Osteoblast (primary cell): ENCODE measurements at regions not wholly inside any gene's neighbourhood (a gene's known extent, or its start where the extent isn't known, plus 50 kb on each side); places are given as distances from the start of the nearest gene placed in this dataset.

Experiments used
- DNase-seq: peaks from one replicate; pipeline ENCODE4 v3.0.0; 2011; ENCODE audit warnings: low spot score, mixed read lengths; ENCODE audit not compliant: insufficient read length; ENCODE audit errors: missing footprints
- H2AFZ ChIP-seq: 2 replicates; pipeline ENCODE4 v1.6.0; 2011; ENCODE audit warnings: mild to moderate bottlenecking, low read length
- H3K27ac ChIP-seq: 2 replicates; pipeline ENCODE4 v1.5.1; 2011; ENCODE audit warnings: mild to moderate bottlenecking, low read depth, low read length, moderate library complexity
- H3K27me3 ChIP-seq: 2 replicates; pipeline ENCODE4 v1.6.0; 2012; ENCODE audit warnings: mild to moderate bottlenecking, control low read depth, inconsistent platforms, low read length, moderate library complexity; ENCODE audit not compliant: insufficient read depth
- H3K36me3 ChIP-seq: 2 replicates; pipeline ENCODE4 v1.5.1; 2011; ENCODE audit warnings: mild to moderate bottlenecking, low read length, control low read depth, moderate library complexity; ENCODE audit not compliant: insufficient read depth
- H3K4me1 ChIP-seq: 2 replicates; pipeline ENCODE4 v1.5.1; 2011; ENCODE audit warnings: mild to moderate bottlenecking, low read length, control low read depth, moderate library complexity; ENCODE audit not compliant: insufficient read depth
- H3K4me2 ChIP-seq: 2 replicates; pipeline ENCODE4 v1.6.0; 2011; ENCODE audit warnings: mild to moderate bottlenecking, low read length; ENCODE audit not compliant: insufficient read depth
- H3K4me3 ChIP-seq: fragments of 200-600 bp; sonication (generic); 3 replicates; pipeline ENCODE4 v1.5.1; 2012; ENCODE audit warnings: mild to moderate bottlenecking, low read length, inconsistent platforms; ENCODE audit not compliant: insufficient read depth
- H3K79me2 ChIP-seq: 2 replicates; pipeline ENCODE4 v1.6.0; 2012; ENCODE audit warnings: mild to moderate bottlenecking, low read length, control low read depth, inconsistent platforms; ENCODE audit not compliant: insufficient read depth
- H3K9me3 ChIP-seq: 2 replicates; pipeline ENCODE4 v1.5.1; 2011; ENCODE audit warnings: low read depth, low read length, control low read depth
- H4K20me1 ChIP-seq: 2 replicates; pipeline ENCODE4 v1.6.0; 2012; ENCODE audit warnings: mild to moderate bottlenecking, low read length, control low read depth; ENCODE audit not compliant: insufficient read depth
- TF ChIP-seq, protein P1 (sequence below): IDR thresholded peaks from 2 replicates; pipeline ENCODE4 v1.5.1; 2011; ENCODE audit warnings: mild to moderate bottlenecking, low read depth, low read length, moderate library complexity; ENCODE audit errors: extremely low read depth

DNA sequence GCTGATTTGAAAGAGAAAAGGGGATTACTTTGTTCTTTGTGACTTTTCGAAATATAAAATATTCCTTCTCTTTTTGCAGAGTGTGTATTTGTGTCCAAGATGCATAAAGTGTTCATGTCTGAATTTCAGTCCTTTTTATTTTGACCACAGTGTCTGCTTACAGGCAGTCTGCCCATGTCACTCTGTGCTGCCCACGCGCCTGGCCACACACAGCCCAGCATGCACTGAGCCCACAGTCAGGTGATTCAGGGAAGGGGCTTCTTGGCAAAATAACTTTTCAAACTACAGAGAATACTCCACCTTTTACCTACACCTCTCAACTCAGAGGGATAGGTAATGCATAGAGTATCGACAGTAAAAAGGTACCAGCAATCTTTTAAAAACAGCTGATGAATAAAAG lies 142.5 kb upstream of the TRPC4 start:
- H4K20me1 ChIP-seq: no peaks in the 10 kb centered on the region
- no peaks in the 10 kb centered on the region for H3K36me3 ChIP-seq
- no peak overlapping the region for H3K4me3 ChIP-seq
- DNase-seq: no peak
- H3K79me2 ChIP-seq: no peaks in the 10 kb centered on the region
- H3K9me3 ChIP-seq: no peaks in the 10 kb centered on the region
- no peaks in the 10 kb centered on the region for H3K27me3 ChIP-seq
- H3K4me2 ChIP-seq: no peak overlapping the region
- TF ChIP-seq, protein P1, sequence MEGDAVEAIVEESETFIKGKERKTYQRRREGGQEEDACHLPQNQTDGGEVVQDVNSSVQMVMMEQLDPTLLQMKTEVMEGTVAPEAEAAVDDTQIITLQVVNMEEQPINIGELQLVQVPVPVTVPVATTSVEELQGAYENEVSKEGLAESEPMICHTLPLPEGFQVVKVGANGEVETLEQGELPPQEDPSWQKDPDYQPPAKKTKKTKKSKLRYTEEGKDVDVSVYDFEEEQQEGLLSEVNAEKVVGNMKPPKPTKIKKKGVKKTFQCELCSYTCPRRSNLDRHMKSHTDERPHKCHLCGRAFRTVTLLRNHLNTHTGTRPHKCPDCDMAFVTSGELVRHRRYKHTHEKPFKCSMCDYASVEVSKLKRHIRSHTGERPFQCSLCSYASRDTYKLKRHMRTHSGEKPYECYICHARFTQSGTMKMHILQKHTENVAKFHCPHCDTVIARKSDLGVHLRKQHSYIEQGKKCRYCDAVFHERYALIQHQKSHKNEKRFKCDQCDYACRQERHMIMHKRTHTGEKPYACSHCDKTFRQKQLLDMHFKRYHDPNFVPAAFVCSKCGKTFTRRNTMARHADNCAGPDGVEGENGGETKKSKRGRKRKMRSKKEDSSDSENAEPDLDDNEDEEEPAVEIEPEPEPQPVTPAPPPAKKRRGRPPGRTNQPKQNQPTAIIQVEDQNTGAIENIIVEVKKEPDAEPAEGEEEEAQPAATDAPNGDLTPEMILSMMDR: no peak
- H3K27ac ChIP-seq: no peak overlapping the region
- H2AFZ ChIP-seq: no peak overlapping the region
- no peaks in the 10 kb centered on the region for H3K4me1 ChIP-seq

DNA sequence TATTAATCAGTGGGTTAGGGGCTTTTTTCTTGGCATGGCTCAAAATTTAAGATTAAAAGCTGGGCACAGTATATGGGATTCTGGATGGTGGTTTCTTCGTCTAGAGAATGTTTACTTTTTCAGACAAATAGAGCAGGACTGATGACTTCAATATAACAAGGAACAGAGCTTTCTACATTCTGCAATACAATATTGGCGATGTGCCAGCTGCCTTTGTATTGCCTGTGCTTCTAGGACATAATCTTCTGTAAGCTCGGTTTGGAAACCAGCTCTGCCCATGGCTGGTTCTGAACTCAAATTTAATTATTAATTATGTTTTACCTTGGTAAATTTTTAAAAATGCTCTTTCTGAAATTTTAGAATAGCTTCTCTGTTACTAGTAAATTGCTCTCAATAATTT lies 139.1 kb upstream of the TRPC4 start:
- Histone ChIP-seq H3K27ac (no peak overlapping the region), H3K9me3 (no peaks in the 10 kb centered on the region), H3K79me2 (no peaks in the 10 kb centered on the region), H3K4me2 (no peak overlapping the region), H3K4me3 (no peak overlapping the region), H2AFZ (no peak overlapping the region), H3K4me1 (no peaks in the 10 kb centered on the region), H4K20me1 (no peaks in the 10 kb centered on the region), H3K27me3 (no peaks in the 10 kb centered on the region), H3K36me3 (no peaks in the 10 kb centered on the region)
- DNase-seq: no peak
- TF ChIP-seq, protein P1: no peak

DNA sequence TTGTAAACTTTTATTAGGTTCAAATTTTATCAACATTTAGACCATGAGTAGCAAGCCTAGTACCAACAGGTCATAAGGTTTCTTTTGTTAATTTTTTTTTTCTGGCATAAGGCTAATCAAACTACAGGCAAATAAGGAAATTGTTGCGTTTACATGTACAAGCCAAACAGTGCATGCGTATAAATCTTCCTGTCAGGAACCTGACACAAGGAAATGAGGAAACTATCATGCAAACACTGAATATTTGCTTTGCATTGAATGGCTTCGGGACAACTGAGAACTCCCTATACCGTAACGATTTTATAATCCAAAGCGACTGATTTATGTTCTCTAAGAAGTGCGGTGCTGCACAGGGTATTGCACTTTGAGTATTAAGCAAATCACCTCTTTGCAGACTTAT lies 133.0 kb upstream of the TRPC4 start:
- TF ChIP-seq, protein P1: no peak
- Histone ChIP-seq H3K79me2 (no peaks in the 10 kb centered on the region), H4K20me1 (no peaks in the 10 kb centered on the region), H3K27me3 (no peaks in the 10 kb centered on the region), H2AFZ (no peak overlapping the region), H3K4me2 (no peak overlapping the region), H3K4me3 (no peak overlapping the region), H3K9me3 (no peaks in the 10 kb centered on the region), H3K27ac (no peak overlapping the region), H3K4me1 (no peaks in the 10 kb centered on the region), H3K36me3 (no peaks in the 10 kb centered on the region)
- no peak for DNase-seq

DNA sequence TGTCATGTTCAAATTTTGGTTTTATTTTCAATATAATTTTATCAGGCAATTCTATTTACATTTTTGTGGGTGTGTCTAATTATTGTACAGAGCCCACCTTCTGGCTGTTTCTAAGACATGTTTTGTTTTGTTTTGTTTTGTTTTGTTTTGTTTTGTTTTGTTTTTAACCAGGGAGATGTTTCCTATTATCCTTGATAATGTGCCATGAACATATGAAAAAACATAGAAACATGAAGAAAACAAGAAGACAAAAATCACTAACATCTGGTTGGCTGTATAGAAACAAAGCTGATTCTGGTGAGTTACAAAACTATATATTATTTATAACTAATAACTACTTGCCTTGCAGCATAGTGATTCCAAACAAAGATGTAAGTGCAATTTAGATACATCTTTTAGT lies 128.1 kb upstream of the TRPC4 start:
- no peaks in the 10 kb centered on the region for H3K4me1 ChIP-seq
- H3K9me3 ChIP-seq: no peaks in the 10 kb centered on the region
- H4K20me1 ChIP-seq: no peaks in the 10 kb centered on the region
- H3K27ac ChIP-seq: no peak overlapping the region
- TF ChIP-seq, protein P1: no peak
- H3K4me2 ChIP-seq: no peak overlapping the region
- no peak overlapping the region for H3K4me3 ChIP-seq
- H2AFZ ChIP-seq: no peak overlapping the region
- H3K79me2 ChIP-seq: no peaks in the 10 kb centered on the region
- no peaks in the 10 kb centered on the region for H3K27me3 ChIP-seq
- H3K36me3 ChIP-seq: no peaks in the 10 kb centered on the region
- DNase-seq: peak; percentile 10
